Body of pancreas (tissue), 4 donors: ENCODE measurements at regions not wholly inside any gene's neighbourhood (a gene's known extent, or its start where the extent isn't known, plus 50 kb on each side); places are given as distances from the start of the nearest gene placed in this dataset.
A peak's percentile ranks its signal among the peaks of the same experiment; 100 is the strongest.

ENCODE experiments used
- ATAC-seq: fragments of 150-250 bp; one replicate; pipeline ENCODE4 v1.9.1; 2016
- DNase-seq, 4 donors: peaks; one replicate each; pipeline ENCODE4 v3.0.0-alpha.2; 2019
- H3K27ac ChIP-seq, 4 donors: fragments of 200-600 bp; sonication (generic); 1 replicate in 3 of 4; 2 replicates in 1 of 4; pipeline versions ENCODE4 v1.5.1 to v1.6.1; 2016 to 2019; ENCODE audit warnings: mild to moderate bottlenecking in 1 of 4, mixed read lengths in 1 of 4, moderate library complexity in 1 of 4
- H3K27me3 ChIP-seq, 2 donors: fragments of 200-600 bp; sonication (generic); one replicate each; pipeline ENCODE4 v1.6.0; 2016; ENCODE audit warnings: mild to moderate bottlenecking in 1 of 2
- H3K36me3 ChIP-seq, 2 donors: fragments of 200-600 bp; sonication (generic); replicated peaks in 1 of 2; 2 replicates each; pipeline ENCODE4 v1.5.1; 2016; ENCODE audit warnings: low read depth in 2 of 2; ENCODE audit not compliant: insufficient read depth in 1 of 2
- H3K4me1 ChIP-seq: fragments of 200-600 bp; sonication (generic); one replicate; pipeline ENCODE4 v1.6.0; 2016
- H3K4me3 ChIP-seq, 2 donors: fragments of 200-600 bp; sonication (generic); 1 replicate in 1 of 2; 2 replicates in 1 of 2; pipeline ENCODE4 v1.5.1; 2016 to 2019
- H3K9me3 ChIP-seq, 3 donors: fragments of 200-600 bp; sonication (generic); 1 replicate in 2 of 3; 2 replicates in 1 of 3; pipeline ENCODE4 v1.5.1; 2016
- POLR2A ChIP-seq, 3 donors: fragments of 450-650 bp; IDR thresholded peaks; one replicate each; pipeline ENCODE4 v1.6.1; 2016; ENCODE audit warnings: antibody characterized with exemption in 3 of 3, mild to moderate bottlenecking in 2 of 3
- WGBS, 2 donors: methylation state at CpG; one replicate each; pipeline ENCODE4 v1.1.5; 2017; 5-methylcytosine and 5-hydroxymethylcytosine counted together
- intact Hi-C: fragments of 100-400 bp; cut with DNase I; formaldehyde crosslinking; loops from one replicate; pipeline ENCODE4 v1.15.1; 2023
- TF ChIP-seq, protein P1 (sequence below), 7 experiments: fragments of 450-650 bp in 4 of 7; fragments of 200-600 bp in 3 of 7; sonication (generic) in 3 of 7; IDR thresholded peaks; one replicate each; pipeline ENCODE4 v1.5.1; 2016 to 2019; ENCODE audit warnings: antibody characterized with exemption in 7 of 7

DNA sequence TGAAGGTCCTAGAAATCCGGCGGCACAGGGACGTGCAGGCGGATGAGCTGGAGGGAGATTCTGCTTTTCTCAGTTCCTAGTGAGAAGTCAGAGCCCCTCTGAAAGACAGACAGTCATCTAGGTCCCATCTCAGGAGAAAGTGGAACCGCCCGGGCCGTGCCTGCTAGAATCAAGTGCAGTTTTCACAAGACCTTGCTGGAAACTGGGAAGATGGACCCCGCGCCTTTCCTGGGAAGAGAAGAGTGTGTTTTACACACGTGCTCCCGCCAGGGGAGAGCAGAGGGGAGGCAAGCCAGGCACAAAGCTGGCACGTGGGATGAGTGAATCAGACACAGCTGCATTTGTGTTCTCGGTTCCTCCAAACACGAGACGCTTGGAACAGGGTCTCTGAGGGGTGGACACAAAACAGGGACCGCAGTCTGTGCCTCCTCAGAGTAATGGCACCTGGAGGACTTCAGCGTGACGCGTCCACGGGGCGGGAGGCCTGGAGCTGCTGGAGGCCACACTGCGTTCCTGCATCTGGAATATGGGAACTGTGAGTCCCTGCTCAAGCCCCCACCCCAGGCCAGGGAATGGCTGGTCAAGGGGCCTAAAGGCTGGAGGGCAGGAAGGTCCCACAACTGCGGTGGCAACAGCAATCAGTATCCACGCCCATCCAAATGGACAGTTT lies 218.3 kb downstream of the BRD1 start:
- H3K36me3 ChIP-seq, result no peaks in the 10 kb centered on the region
- no peaks in the 10 kb centered on the region for H3K4me1 ChIP-seq
- intact Hi-C loops, result no loop called here
- no peak overlapping the region for H3K27ac ChIP-seq
- ATAC-seq (no peak), DNase-seq (peak in 1 of 4 donors; percentile 4)
- no peaks in the 10 kb centered on the region for H3K9me3 ChIP-seq
- no peak overlapping the region for H3K4me3 ChIP-seq
- H3K27me3 ChIP-seq, result no peaks in the 10 kb centered on the region
- WGBS, 2 donors, result 69 to 72% methylated on average over 24 of the region's 24 CpGs
- TF ChIP-seq, protein P1, sequence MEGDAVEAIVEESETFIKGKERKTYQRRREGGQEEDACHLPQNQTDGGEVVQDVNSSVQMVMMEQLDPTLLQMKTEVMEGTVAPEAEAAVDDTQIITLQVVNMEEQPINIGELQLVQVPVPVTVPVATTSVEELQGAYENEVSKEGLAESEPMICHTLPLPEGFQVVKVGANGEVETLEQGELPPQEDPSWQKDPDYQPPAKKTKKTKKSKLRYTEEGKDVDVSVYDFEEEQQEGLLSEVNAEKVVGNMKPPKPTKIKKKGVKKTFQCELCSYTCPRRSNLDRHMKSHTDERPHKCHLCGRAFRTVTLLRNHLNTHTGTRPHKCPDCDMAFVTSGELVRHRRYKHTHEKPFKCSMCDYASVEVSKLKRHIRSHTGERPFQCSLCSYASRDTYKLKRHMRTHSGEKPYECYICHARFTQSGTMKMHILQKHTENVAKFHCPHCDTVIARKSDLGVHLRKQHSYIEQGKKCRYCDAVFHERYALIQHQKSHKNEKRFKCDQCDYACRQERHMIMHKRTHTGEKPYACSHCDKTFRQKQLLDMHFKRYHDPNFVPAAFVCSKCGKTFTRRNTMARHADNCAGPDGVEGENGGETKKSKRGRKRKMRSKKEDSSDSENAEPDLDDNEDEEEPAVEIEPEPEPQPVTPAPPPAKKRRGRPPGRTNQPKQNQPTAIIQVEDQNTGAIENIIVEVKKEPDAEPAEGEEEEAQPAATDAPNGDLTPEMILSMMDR (IDR thresholded peaks at IDR 0.05), result no peak
- no peak for TF ChIP-seq POLR2A (IDR thresholded peaks at IDR 0.05)

- WGBS, 2 donors, result 58 to 67% methylated on average over 12 to 14 of the region's 14 CpGs
- DNase-seq (no peak), ATAC-seq (no peak)
- TF ChIP-seq, protein P1 (IDR thresholded peaks at IDR 0.05), result no peak
- no peak for TF ChIP-seq POLR2A (IDR thresholded peaks at IDR 0.05)
- Histone ChIP-seq H3K27me3 (no peaks in the 10 kb centered on the region), H3K27ac (no peak overlapping the region), H3K36me3 (no peaks in the 10 kb centered on the region), H3K4me1 (no peaks in the 10 kb centered on the region), H3K4me3 (no peak overlapping the region), H3K9me3 (no peaks in the 10 kb centered on the region)
- intact Hi-C loops, result no loop called here
These were observed 219.0 kb downstream of the BRD1 start for GRCh38 chr22:49608660-49609059.

GRCh38 chr22:49608228-49608627 lies 219.4 kb downstream of the BRD1 start:
- H3K4me1 ChIP-seq, result no peaks in the 10 kb centered on the region
- H3K27me3 ChIP-seq, result no peaks in the 10 kb centered on the region
- no peak overlapping the region for H3K27ac ChIP-seq
- no peaks in the 10 kb centered on the region for H3K9me3 ChIP-seq
- 67 to 72% methylated on average over 2 to 8 of the region's 8 CpGs for WGBS, 2 donors
- no peak overlapping the region for H3K4me3 ChIP-seq
- peak in 1 of 4 donors; percentile 6 for DNase-seq
- TF ChIP-seq, protein P1 (IDR thresholded peaks at IDR 0.05), result no peak
- TF ChIP-seq POLR2A (IDR thresholded peaks at IDR 0.05), result no peak
- H3K36me3 ChIP-seq, result no peaks in the 10 kb centered on the region
- ATAC-seq, result no peak
- intact Hi-C loops, result no loop called here

DNA sequence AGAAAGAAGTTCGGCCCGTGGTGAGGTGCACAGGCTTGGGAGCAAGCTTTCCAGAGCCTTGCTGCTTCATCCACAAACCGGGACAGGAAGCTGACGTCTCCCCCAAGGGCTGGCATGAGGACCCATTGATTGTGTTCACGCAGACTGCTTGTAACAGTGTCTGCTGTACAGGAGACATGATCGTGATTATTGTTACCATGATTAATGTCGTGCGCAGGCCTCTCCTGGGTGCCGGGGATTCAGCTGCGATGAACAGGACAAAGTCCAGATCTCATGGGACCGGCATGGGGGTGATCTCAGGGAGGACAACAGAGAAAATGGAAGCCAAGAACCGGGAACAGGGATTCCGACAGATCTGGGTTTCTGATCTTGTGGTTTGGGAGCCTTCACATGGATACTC lies 219.9 kb downstream of the BRD1 start:
- Histone ChIP-seq H3K4me3 (no peak overlapping the region), H3K4me1 (no peaks in the 10 kb centered on the region), H3K27ac (no peak overlapping the region), H3K9me3 (no peaks in the 10 kb centered on the region), H3K27me3 (no peaks in the 10 kb centered on the region), H3K36me3 (no peaks in the 10 kb centered on the region)
- intact Hi-C loops, result no loop called here
- 65 to 72% methylated on average over 11 to 13 of the region's 13 CpGs for WGBS, 2 donors
- DNase-seq, result no peak
- TF ChIP-seq POLR2A (IDR thresholded peaks at IDR 0.05), result no peak
- TF ChIP-seq, protein P1 (IDR thresholded peaks at IDR 0.05), result no peak
- ATAC-seq, result no peak
